ENCODE measurements at regions not wholly inside any gene's neighbourhood (a gene's known extent, or its start where the extent isn't known, plus 50 kb on each side); places are given as distances from the start of the nearest gene placed in this dataset.

GRCh38 chr14:71410578-71411284 is 503.5 kb downstream of the PCNX1 start:
- no peaks in the 10 kb centered on the region for H3K27me3 ChIP-seq
- H3K36me3 ChIP-seq: no peaks in the 10 kb centered on the region
- H3K4me1 ChIP-seq: peaks cover 0 to 39% (median 28%) of the 10 kb centered on the region in 4 donors
- 95 to 96% methylated on average over 5 of the region's 5 CpGs for WGBS, 2 donors
- TF ChIP-seq POLR2AphosphoS5 (IDR thresholded peaks at IDR 0.05): no peak
- no peak for TF ChIP-seq EP300 (IDR thresholded peaks at IDR 0.05)
- TF ChIP-seq POLR2A (IDR thresholded peaks at IDR 0.05): no peak
- TF ChIP-seq CTCF (IDR thresholded peaks at IDR 0.05): no peak
- intact Hi-C loops (cut with DNase I): no loop called here
- DNase-seq: no peak
- no peak overlapping the region for H3K27ac ChIP-seq
- H3K9me3 ChIP-seq: no peaks in the 10 kb centered on the region
- H3K4me3 ChIP-seq: no peak overlapping the region

DNA sequence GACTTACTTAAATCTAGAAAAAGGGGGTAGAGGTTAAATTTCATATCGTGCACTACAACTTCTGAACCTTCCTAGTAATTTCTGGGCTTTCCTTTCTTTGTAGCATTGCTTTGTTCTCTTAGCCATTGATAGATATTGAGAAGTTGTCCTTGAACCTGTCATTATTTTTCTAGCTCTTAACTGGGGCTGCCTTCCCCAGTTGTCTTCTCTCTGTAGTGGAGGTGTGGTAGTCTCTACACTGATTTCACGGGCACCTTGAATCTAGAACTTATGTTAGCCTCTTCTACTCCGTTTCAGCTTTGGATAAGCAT is 504.0 kb downstream of the PCNX1 start:
- H3K9me3 ChIP-seq: no peaks in the 10 kb centered on the region
- DNase-seq: no peak
- TF ChIP-seq POLR2AphosphoS5 (IDR thresholded peaks at IDR 0.05) (no peak), POLR2A (IDR thresholded peaks at IDR 0.05) (no peak), EP300 (IDR thresholded peaks at IDR 0.05) (no peak), CTCF (IDR thresholded peaks at IDR 0.05) (no peak)
- no peak overlapping the region for H3K27ac ChIP-seq
- peaks cover 0 to 44% (median 32%) of the 10 kb centered on the region in 4 donors for H3K4me1 ChIP-seq
- no peaks in the 10 kb centered on the region for H3K36me3 ChIP-seq
- intact Hi-C loops (cut with DNase I): no loop called here
- no peak overlapping the region for H3K4me3 ChIP-seq
- WGBS, 2 donors: 88 to 92% methylated on average over 3 of the region's 3 CpGs
- H3K27me3 ChIP-seq: no peaks in the 10 kb centered on the region

DNA sequence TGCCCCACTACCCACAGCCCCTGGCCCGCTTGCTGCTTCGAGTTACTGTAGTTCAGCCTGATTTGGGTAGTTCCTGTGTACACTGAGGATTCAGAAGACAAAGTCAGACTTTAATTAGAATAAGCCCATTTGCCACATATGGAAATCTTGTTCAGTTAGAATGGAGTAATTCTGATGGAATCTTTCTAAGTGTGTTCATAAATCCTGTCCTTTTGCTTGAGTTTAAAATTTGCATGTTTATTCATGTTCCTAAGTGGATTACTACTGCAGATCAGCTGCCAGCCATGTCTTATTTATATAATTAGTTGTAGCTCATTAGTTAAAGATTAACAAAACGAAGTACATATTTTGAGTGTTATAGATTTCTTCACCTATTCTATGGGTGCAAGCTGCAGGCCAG is 504.5 kb downstream of the PCNX1 start:
- H3K4me3 ChIP-seq: no peak overlapping the region
- 83 to 86% methylated on average over 3 of the region's 3 CpGs for WGBS, 2 donors
- TF ChIP-seq EP300 (IDR thresholded peaks at IDR 0.05) (no peak), POLR2A (IDR thresholded peaks at IDR 0.05) (no peak), POLR2AphosphoS5 (IDR thresholded peaks at IDR 0.05) (no peak), CTCF (IDR thresholded peaks at IDR 0.05) (no peak)
- no peak for DNase-seq
- intact Hi-C loops (cut with DNase I): no loop called here
- H3K9me3 ChIP-seq: no peaks in the 10 kb centered on the region
- no peaks in the 10 kb centered on the region for H3K27me3 ChIP-seq
- no peak overlapping the region for H3K27ac ChIP-seq
- no peaks in the 10 kb centered on the region for H3K36me3 ChIP-seq
- peaks cover 0 to 47% (median 32%) of the 10 kb centered on the region in 4 donors for H3K4me1 ChIP-seq

- Histone ChIP-seq H3K36me3 (no peaks in the 10 kb centered on the region), H3K4me3 (no peak overlapping the region), H3K27me3 (no peaks in the 10 kb centered on the region), H3K9me3 (no peaks in the 10 kb centered on the region), H3K4me1 (peaks cover 0 to 37% (median 28%) of the 10 kb centered on the region in 4 donors), H3K27ac (no peak overlapping the region)
- WGBS, 2 donors: 91 to 95% methylated on average over 5 of the region's 5 CpGs
- TF ChIP-seq POLR2A (IDR thresholded peaks at IDR 0.05) (no peak), CTCF (IDR thresholded peaks at IDR 0.05) (no peak), POLR2AphosphoS5 (IDR thresholded peaks at IDR 0.05) (no peak), EP300 (IDR thresholded peaks at IDR 0.05) (no peak)
- no peak for DNase-seq
- intact Hi-C loops (cut with DNase I): no loop called here
Observed at GRCh38 chr14:71414631-71415403, 507.6 kb downstream of the PCNX1 start.

Measured in sigmoid colon (tissue), 6 donors.